ENCODE measurements at regions not wholly inside any gene's neighbourhood (a gene's known extent, or its start where the extent isn't known, plus 50 kb on each side); places are given as distances from the start of the nearest gene placed in this dataset.

GRCh38 chr13:83536941-83537340 lies 345.3 kb downstream of the SLITRK1 start:
- DNase-seq (no peak), ATAC-seq (ENCODE audit: low read depth) (no peak)
- no peak overlapping the region for H4K91ac ChIP-seq (ENCODE audit: insufficient read depth, low read depth, low read length)
- H3K9me1 ChIP-seq (ENCODE audit: insufficient read depth, low read length) = no peaks in the 10 kb centered on the region
- no peak overlapping the region for H3K23ac ChIP-seq (ENCODE audit: low read depth, low read length)
- no peak overlapping the region for H2BK15ac ChIP-seq (ENCODE audit: low read depth, low read length)
- no peak overlapping the region for H3K4ac ChIP-seq (ENCODE audit: low read depth, low read length)
- no peak overlapping the region for H2BK5ac ChIP-seq (ENCODE audit: low read depth, low read length, poor library complexity, severe bottlenecking)
- H3K18ac ChIP-seq (ENCODE audit: low read depth, low read length) = no peak overlapping the region
- no peak overlapping the region for H4K5ac ChIP-seq (ENCODE audit: low read depth, low read length)
- in situ Hi-C loops (cut with MboI; ENCODE audit: low sequenced_read_pairs) (no loop called here), dilution Hi-C loops (cut with HindIII; ENCODE audit: low sequenced_read_pairs, unreplicated experiment) (no loop called here), intact Hi-C loops (cut with micrococcal nuclease) (no loop called here)
- POLR2A ChIA-PET (ENCODE audit: unreplicated experiment) = no interaction called here
- no peak overlapping the region for H3K4me2 ChIP-seq (ENCODE audit: low read depth, low read length)
- no peaks in the 10 kb centered on the region for H3K4me1 ChIP-seq (ENCODE audit: control insufficient read depth, insufficient read depth, low read length)
- H3K9ac ChIP-seq (ENCODE audit: low read depth, low read length) = no peak overlapping the region
- no peak overlapping the region for H2AK9ac ChIP-seq (replicated peaks; ENCODE audit: low read depth, low read length, poor library complexity)
- 0 out of 2 replicates have a peak, but pooled peaks cover 2% of the 10 kb centered on the region for H3K9me3 ChIP-seq (ENCODE audit: control insufficient read depth, insufficient read depth, low read length)
- no peak overlapping the region for H2AK5ac ChIP-seq (ENCODE audit: low read depth, low read length)
- no TSS peak for BruUV-seq (replicated peaks)
- CTCF ChIA-PET = no interaction called here
- H4K8ac ChIP-seq (ENCODE audit: low read depth in 2 of 2, low read length in 2 of 2) = no peak overlapping the region
- H3K56ac ChIP-seq (ENCODE audit: extremely low read depth, insufficient read depth, low read length) = no peak overlapping the region
- TF ChIP-seq FOS (IDR thresholded peaks at IDR 0.05; ENCODE audit: low read depth, low read length) (no peak), RAD21 (IDR thresholded peaks at IDR 0.05; ENCODE audit: low read length) (no peak), CHD1 (IDR thresholded peaks at IDR 0.05; ENCODE audit: low read depth, low read length) (no peak), MAZ (IDR thresholded peaks at IDR 0.05; ENCODE audit: borderline replicate concordance, low read depth, low read length) (no peak), POLR2A (IDR thresholded peaks at IDR 0.05; ENCODE audit: low read depth, low read length) (no peak), RFX5 (IDR thresholded peaks at IDR 0.05; ENCODE audit: low read depth, low read length) (no peak), NFE2L2 (IDR thresholded peaks at IDR 0.05; ENCODE audit: low read depth, low read length) (no peak), MAFK (IDR thresholded peaks at IDR 0.05; ENCODE audit: low read depth, low read length) (no peak), RCOR1 (IDR thresholded peaks at IDR 0.05; ENCODE audit: insufficient replicate concordance, low read length) (no peak), BHLHE40 (IDR thresholded peaks at IDR 0.05; ENCODE audit: low read depth, low read length) (no peak)
- TF ChIP-seq, protein P1, sequence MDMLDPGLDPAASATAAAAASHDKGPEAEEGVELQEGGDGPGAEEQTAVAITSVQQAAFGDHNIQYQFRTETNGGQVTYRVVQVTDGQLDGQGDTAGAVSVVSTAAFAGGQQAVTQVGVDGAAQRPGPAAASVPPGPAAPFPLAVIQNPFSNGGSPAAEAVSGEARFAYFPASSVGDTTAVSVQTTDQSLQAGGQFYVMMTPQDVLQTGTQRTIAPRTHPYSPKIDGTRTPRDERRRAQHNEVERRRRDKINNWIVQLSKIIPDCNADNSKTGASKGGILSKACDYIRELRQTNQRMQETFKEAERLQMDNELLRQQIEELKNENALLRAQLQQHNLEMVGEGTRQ (IDR thresholded peaks at IDR 0.05; ENCODE audit: low read depth, low read length) = no peak
- TF ChIP-seq, protein P2, sequence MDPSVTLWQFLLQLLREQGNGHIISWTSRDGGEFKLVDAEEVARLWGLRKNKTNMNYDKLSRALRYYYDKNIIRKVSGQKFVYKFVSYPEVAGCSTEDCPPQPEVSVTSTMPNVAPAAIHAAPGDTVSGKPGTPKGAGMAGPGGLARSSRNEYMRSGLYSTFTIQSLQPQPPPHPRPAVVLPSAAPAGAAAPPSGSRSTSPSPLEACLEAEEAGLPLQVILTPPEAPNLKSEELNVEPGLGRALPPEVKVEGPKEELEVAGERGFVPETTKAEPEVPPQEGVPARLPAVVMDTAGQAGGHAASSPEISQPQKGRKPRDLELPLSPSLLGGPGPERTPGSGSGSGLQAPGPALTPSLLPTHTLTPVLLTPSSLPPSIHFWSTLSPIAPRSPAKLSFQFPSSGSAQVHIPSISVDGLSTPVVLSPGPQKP (IDR thresholded peaks at IDR 0.05; ENCODE audit: borderline replicate concordance, low read depth, low read length) = no peak
- H2BK120ac ChIP-seq (ENCODE audit: low read depth, low read length) = no peak overlapping the region
- no peaks in the 10 kb centered on the region for H3K36me3 ChIP-seq (ENCODE audit: control insufficient read depth, insufficient read depth, low read length)
- H3K27ac ChIP-seq (ENCODE audit: insufficient read depth, low read length) = no peak overlapping the region
- H3K27me3 ChIP-seq (ENCODE audit: control insufficient read depth, insufficient read depth, low read length) = no peaks in the 10 kb centered on the region
- no peak overlapping the region for H3K4me3 ChIP-seq (ENCODE audit: insufficient read depth, low read depth, low read length)
- H2AFZ ChIP-seq (replicated peaks; ENCODE audit: low read length, poor library complexity) = no peak overlapping the region
- no peak overlapping the region for H3K14ac ChIP-seq (replicated peaks; ENCODE audit: low read depth, low read length)
- no CpG with 5 or more reads among the region's 2 CpGs for WGBS, 2 experiments (ENCODE audit: extremely low coverage in 2 of 2, insufficient read length in 1 of 2)
- no peak overlapping the region for H2BK20ac ChIP-seq (ENCODE audit: low read depth, low read length)
- H4K20me1 ChIP-seq (ENCODE audit: insufficient read depth, low read length) = no peaks in the 10 kb centered on the region
- H3K79me1 ChIP-seq (ENCODE audit: low read depth in 1 of 2, low read length in 2 of 2) = no peaks in the 10 kb centered on the region

Measured in IMR-90 (cell line).